ENCODE measurements at regions not wholly inside any gene's neighbourhood (a gene's known extent, or its start where the extent isn't known, plus 50 kb on each side); places are given as distances from the start of the nearest gene placed in this dataset.

DNA sequence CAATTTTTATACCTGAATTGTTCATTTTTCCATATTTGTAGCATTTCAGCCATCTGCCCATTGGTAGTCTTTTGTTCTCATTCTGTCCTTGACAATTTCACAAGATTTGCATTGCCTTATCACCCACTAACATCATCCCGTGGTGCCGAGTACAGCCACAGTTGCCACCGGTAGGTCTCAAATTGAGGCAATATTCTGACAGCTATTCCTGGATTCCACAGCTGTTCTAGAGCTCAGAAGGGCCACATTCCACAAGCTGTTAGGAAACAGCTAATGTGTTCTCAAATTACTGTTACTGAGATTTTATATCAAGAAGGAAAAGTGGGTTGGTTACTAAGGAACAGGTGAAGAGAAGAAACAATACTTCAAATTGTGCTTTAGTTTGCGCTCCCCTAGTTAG is 178.8 kb downstream of the RPRM start:
- TF ChIP-seq, protein P1, sequence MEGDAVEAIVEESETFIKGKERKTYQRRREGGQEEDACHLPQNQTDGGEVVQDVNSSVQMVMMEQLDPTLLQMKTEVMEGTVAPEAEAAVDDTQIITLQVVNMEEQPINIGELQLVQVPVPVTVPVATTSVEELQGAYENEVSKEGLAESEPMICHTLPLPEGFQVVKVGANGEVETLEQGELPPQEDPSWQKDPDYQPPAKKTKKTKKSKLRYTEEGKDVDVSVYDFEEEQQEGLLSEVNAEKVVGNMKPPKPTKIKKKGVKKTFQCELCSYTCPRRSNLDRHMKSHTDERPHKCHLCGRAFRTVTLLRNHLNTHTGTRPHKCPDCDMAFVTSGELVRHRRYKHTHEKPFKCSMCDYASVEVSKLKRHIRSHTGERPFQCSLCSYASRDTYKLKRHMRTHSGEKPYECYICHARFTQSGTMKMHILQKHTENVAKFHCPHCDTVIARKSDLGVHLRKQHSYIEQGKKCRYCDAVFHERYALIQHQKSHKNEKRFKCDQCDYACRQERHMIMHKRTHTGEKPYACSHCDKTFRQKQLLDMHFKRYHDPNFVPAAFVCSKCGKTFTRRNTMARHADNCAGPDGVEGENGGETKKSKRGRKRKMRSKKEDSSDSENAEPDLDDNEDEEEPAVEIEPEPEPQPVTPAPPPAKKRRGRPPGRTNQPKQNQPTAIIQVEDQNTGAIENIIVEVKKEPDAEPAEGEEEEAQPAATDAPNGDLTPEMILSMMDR (IDR thresholded peaks at IDR 0.05; ENCODE audit: low read depth, low read length, poor library complexity, severe bottlenecking): no peak
- no peak for TF ChIP-seq EZH2phosphoT487 (IDR thresholded peaks at IDR 0.05; ENCODE audit: borderline replicate concordance, low read length)

All from DOHH2 (cell line).